ENCODE measurements at regions not wholly inside any gene's neighbourhood (a gene's known extent, or its start where the extent isn't known, plus 50 kb on each side); places are given as distances from the start of the nearest gene placed in this dataset.
A peak's percentile ranks its signal among the peaks of the same experiment; 100 is the strongest.
"Not testable (repeated sequence)": the region's sequence is repeated elsewhere in the genome, so short reads cannot be mapped to it uniquely, and the experiment has no call there.

DNA sequence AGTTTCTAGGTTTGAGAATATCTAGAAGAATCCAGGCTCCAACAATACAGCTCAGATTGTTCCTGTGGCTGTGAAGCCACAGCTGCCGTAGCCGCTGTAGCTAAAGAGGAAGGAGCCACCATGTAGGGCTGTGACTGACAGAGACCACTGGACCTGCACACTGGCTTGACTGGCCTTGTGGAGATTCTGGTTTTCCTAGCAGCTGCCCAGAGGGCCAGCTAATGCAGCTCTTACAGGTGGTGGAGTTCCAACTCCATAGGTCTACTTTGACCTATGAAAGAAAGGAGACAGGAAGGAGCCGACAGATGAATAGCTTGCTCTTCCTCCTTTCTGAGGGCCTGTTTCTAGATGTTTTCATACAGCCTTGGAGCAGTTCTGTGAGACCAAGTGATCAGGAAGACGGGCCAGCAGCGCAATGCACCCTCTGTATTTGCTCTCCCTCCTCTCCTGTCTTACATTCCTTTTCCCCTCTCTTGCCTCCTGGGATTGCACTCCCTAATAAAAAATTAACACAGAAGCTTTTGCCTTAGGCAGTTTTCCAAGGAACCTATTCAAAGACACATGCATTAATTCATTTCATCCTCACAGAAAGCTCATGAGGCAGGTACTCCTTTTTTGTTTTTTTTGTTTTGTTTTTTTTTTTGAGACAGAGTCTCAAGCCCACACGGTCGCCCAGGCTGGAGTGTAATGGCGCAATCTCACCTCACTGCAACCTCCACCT lies 51.8 kb upstream of the MYB start:
- no peak for DNase-seq

- DNase-seq: peak; percentile 9
Measured at GRCh38 chr6:135128268-135128914, 52.7 kb upstream of the MYB start.

GRCh38 chr6:135126729-135127128 lies 54.4 kb upstream of the MYB start:
- DNase-seq: no peak

GRCh38 chr6:135126034-135126433 lies 55.1 kb upstream of the MYB start:
- DNase-seq: no peak

DNA sequence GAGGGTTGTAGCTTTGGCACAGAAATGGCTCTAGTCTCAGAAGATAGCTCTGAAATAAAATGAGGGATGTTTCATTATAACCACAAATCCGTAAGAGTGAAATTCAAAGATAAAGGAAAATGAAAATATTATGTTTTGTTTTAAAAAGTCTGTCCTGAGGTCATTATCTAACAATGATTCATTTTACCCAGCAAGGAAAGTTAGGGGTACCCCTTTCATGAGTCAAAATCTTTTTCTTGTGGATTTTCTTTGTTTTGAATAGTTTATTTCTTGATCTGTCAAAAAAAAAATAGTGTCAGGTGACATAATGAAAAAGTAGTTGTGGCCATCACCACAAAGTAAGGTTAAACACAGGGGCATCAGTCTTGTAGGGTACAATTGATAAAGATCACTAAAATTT lies 59.7 kb upstream of the MYB start:
- DNase-seq: no peak

- no peak for DNase-seq
Measured at GRCh38 chr6:135118134-135118730, 62.9 kb upstream of the MYB start.

GRCh38 chr6:135117413-135117968 lies 62.9 kb upstream of the HBS1L start:
- DNase-seq: no peak

- no peak for DNase-seq
Measured at GRCh38 chr6:135116571-135116970, 61.9 kb upstream of the HBS1L start.

DNA sequence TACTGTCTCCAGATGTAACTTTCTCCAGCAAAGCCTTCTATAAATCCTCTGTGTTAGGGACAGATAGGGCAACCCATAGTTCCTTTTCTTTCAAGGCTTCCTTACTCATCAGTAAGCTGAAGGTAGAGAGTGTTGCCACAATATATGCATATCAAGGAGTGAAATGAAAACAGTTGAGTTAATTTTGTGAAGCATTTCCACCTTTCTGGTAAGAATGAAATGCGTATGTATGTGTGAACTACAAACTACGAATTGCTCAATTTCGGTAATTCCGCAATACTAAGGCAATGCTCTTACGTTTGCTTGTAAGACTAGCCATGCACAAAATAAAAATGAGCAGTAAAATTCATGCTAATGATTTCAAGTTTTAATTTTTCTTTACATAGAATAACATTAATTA lies 61.2 kb upstream of the HBS1L start:
- no peak for DNase-seq

GRCh38 chr6:135115411-135115810 lies 60.8 kb upstream of the HBS1L start:
- DNase-seq: no peak

GRCh38 chr6:135114355-135115145 lies 59.9 kb upstream of the HBS1L start:
- no peak for DNase-seq

GRCh38 chr6:135113860-135114259 lies 59.2 kb upstream of the HBS1L start:
- DNase-seq: no peak

- not testable (repeated sequence) for DNase-seq
Measured at GRCh38 chr6:135112951-135113350, 58.3 kb upstream of the HBS1L start.

- DNase-seq: not testable (repeated sequence)
Measured at GRCh38 chr6:135110261-135110781, 55.7 kb upstream of the HBS1L start.

GRCh38 chr6:135109761-135110160 lies 55.1 kb upstream of the HBS1L start:
- DNase-seq: no peak

GRCh38 chr6:135108692-135109091 lies 54.1 kb upstream of the HBS1L start:
- DNase-seq: no peak

DNA sequence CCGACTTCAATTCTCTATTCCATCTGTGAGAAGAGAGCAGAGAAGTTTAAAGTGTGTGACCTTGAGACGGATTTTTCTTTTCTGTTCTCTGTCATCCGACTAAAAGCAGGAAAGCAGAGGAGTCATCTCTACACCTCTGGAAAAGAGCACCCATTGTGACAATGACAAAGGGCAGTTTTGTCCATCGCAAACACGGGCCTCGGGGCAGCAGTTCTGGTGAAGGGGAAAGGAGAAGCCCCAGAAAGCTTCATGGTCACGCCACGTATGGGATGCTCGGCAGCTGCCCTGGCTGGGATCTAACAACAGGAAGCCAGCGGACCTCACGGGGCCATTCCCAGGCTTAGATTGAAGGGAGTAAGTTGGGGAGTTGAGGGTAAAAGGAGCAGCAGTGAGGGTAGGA lies 52.0 kb upstream of the HBS1L start:
- DNase-seq: no peak

DNA sequence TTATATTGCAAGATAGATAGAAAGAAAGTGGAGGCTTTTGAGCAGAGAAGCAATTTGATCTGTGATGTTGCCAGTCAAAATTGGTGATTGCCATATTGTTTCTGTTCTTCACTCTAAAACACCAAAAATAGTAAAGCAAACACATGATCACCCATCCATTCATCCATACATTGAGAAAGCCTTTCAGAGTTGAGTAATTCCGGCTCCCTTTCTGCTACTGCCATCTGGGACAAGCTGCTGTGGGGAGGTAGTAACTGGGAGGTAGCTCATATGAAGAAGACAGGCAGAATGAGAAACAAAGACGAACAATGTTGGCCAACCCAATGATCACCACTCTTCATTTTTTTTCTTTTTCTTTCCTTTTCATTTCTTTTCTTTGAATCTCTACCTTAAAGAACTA lies 51.1 kb upstream of the HBS1L start:
- DNase-seq: no peak

GRCh38 chr6:135105299-135105698 lies 50.7 kb upstream of the HBS1L start:
- DNase-seq: no peak

All from effector CD4-positive, alpha-beta T cell (primary cell).